A549 (cell line): ENCODE measurements at regions not wholly inside any gene's neighbourhood (a gene's known extent, or its start where the extent isn't known, plus 50 kb on each side); places are given as distances from the start of the nearest gene placed in this dataset.

Source experiments
- CEBPB ChIP-seq, 2 experiments: fragments of >200 bp in 1 of 2; sonication (Bioruptor Twin) in 1 of 2; formaldehyde crosslinking in 1 of 2; IDR thresholded peaks; 2 replicates each; pipeline ENCODE4 v1.6.1; 2012 to 2016
- EHMT2 ChIP-seq: fragments of 200-600 bp; sonication (generic); IDR thresholded peaks from 2 replicates; pipeline ENCODE4 v1.6.1; 2016; ENCODE audit warnings: antibody characterized with exemption, low read depth, mild to moderate bottlenecking, moderate library complexity
- EP300 ChIP-seq, 2 experiments: fragments of >200 bp; sonication (Bioruptor Twin); formaldehyde crosslinking; IDR thresholded peaks; 2 replicates in 1 of 2; 3 replicates in 1 of 2; pipeline ENCODE4 v1.6.1; 2016 to 2017
- FOSL2 ChIP-seq, 2 experiments: fragments of 450-650 bp in 1 of 2; fragments of >200 bp in 1 of 2; sonication (Bioruptor Twin) in 1 of 2; formaldehyde crosslinking; IDR thresholded peaks; 2 replicates each; pipeline versions ENCODE4 v1.5.0 to v1.6.1; 2016 to 2020; ENCODE audit warnings: mild to moderate bottlenecking in 1 of 2, moderate library complexity in 1 of 2
- JUN ChIP-seq, 2 experiments: fragments of >200 bp; sonication (Bioruptor Twin); formaldehyde crosslinking; IDR thresholded peaks; 2 replicates in 1 of 2; 3 replicates in 1 of 2; pipeline ENCODE4 v1.6.1; 2016 to 2017
- MAZ ChIP-seq: fragments of 150-350 bp; IDR thresholded peaks from 2 replicates; pipeline ENCODE4 v1.6.1; 2014; ENCODE audit warnings: antibody characterized with exemption, low read depth, low read length, borderline replicate concordance
- POLR2A ChIP-seq: IDR thresholded peaks from 2 replicates; pipeline ENCODE4 v1.6.1; 2012; ENCODE audit warnings: mild to moderate bottlenecking, low read length
- POLR2AphosphoS2 ChIP-seq: conservative IDR thresholded peaks from 2 replicates; pipeline ENCODE4 v1.6.1; 2012; ENCODE audit warnings: low read length, improper control_type of control experiment, inconsistent platforms
- SMC3 ChIP-seq: fragments of >200 bp; sonication (Bioruptor Twin); formaldehyde crosslinking; IDR thresholded peaks from 3 replicates; pipeline ENCODE4 v1.6.1; 2018; ENCODE audit warnings: inconsistent platforms
- TF ChIP-seq, protein P1 (sequence below): fragments of >200 bp; sonication (Bioruptor Twin); formaldehyde crosslinking; IDR thresholded peaks from 3 replicates; pipeline ENCODE4 v1.5.1; 2016
- TF ChIP-seq, protein P2 (sequence below): fragments of 200-600 bp; sonication (generic); IDR thresholded peaks from 2 replicates; pipeline ENCODE4 v1.6.1; 2016; ENCODE audit warnings: antibody characterized with exemption, mild to moderate bottlenecking, moderate library complexity
- TF ChIP-seq, protein P3 (sequence below): fragments of 450-650 bp; IDR thresholded peaks from 2 replicates; pipeline ENCODE4 v1.6.1; 2014; ENCODE audit warnings: antibody characterized with exemption

DNA sequence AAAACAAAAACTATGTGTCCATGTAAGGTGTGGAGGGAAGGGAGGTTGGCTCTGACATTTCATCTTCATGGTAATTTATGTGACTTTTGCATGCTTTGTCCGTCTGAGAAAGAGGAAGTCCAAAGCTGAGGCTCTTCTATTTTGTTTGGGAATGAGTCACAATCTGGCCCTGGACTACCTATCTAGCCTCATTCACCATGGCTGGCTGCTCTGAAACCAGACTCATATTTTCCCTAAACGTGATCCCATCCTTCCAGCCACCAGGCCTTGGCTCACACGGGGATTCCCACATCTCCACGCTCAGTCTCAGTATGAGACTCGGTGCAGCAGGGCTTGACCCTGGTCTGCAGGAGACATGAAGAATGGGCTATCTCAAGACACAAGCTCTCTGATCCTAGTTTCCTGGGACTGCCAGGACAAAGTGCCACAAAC is 672.8 kb downstream of the ACTL7B start:
- TF ChIP-seq POLR2A (no peak), JUN (IDR thresholded peaks at IDR 0.05) (no peak), POLR2AphosphoS2 (no peak), FOSL2 (IDR thresholded peaks at IDR 0.05) (no peak), FOSL2 (CRISPR knock-in tag; IDR thresholded peaks at IDR 0.05) (no peak), EP300 (IDR thresholded peaks at IDR 0.05) (no peak), MAZ (no peak), EHMT2 (no peak), CEBPB (IDR thresholded peaks at IDR 0.05) (no peak), SMC3 (no peak)
- TF ChIP-seq, protein P1, sequence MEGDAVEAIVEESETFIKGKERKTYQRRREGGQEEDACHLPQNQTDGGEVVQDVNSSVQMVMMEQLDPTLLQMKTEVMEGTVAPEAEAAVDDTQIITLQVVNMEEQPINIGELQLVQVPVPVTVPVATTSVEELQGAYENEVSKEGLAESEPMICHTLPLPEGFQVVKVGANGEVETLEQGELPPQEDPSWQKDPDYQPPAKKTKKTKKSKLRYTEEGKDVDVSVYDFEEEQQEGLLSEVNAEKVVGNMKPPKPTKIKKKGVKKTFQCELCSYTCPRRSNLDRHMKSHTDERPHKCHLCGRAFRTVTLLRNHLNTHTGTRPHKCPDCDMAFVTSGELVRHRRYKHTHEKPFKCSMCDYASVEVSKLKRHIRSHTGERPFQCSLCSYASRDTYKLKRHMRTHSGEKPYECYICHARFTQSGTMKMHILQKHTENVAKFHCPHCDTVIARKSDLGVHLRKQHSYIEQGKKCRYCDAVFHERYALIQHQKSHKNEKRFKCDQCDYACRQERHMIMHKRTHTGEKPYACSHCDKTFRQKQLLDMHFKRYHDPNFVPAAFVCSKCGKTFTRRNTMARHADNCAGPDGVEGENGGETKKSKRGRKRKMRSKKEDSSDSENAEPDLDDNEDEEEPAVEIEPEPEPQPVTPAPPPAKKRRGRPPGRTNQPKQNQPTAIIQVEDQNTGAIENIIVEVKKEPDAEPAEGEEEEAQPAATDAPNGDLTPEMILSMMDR, result no peak
- TF ChIP-seq, protein P2, sequence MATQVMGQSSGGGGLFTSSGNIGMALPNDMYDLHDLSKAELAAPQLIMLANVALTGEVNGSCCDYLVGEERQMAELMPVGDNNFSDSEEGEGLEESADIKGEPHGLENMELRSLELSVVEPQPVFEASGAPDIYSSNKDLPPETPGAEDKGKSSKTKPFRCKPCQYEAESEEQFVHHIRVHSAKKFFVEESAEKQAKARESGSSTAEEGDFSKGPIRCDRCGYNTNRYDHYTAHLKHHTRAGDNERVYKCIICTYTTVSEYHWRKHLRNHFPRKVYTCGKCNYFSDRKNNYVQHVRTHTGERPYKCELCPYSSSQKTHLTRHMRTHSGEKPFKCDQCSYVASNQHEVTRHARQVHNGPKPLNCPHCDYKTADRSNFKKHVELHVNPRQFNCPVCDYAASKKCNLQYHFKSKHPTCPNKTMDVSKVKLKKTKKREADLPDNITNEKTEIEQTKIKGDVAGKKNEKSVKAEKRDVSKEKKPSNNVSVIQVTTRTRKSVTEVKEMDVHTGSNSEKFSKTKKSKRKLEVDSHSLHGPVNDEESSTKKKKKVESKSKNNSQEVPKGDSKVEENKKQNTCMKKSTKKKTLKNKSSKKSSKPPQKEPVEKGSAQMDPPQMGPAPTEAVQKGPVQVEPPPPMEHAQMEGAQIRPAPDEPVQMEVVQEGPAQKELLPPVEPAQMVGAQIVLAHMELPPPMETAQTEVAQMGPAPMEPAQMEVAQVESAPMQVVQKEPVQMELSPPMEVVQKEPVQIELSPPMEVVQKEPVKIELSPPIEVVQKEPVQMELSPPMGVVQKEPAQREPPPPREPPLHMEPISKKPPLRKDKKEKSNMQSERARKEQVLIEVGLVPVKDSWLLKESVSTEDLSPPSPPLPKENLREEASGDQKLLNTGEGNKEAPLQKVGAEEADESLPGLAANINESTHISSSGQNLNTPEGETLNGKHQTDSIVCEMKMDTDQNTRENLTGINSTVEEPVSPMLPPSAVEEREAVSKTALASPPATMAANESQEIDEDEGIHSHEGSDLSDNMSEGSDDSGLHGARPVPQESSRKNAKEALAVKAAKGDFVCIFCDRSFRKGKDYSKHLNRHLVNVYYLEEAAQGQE, result no peak
- TF ChIP-seq, protein P3, sequence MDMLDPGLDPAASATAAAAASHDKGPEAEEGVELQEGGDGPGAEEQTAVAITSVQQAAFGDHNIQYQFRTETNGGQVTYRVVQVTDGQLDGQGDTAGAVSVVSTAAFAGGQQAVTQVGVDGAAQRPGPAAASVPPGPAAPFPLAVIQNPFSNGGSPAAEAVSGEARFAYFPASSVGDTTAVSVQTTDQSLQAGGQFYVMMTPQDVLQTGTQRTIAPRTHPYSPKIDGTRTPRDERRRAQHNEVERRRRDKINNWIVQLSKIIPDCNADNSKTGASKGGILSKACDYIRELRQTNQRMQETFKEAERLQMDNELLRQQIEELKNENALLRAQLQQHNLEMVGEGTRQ, result no peak
